PC-3 (cell line): ENCODE measurements at regions not wholly inside any gene's neighbourhood (a gene's known extent, or its start where the extent isn't known, plus 50 kb on each side); places are given as distances from the start of the nearest gene placed in this dataset.

Experiments used
- ATAC-seq: fragments of 200-7000 bp; cut with Tn5 transposase; 2 replicates; pipeline ENCODE4 v1.9.1; 2020; ENCODE audit warnings: mild to moderate bottlenecking, moderate library complexity
- BruUV-seq: library from RNA; stranded (reverse); fragments of 400-500 nt; replicated peaks from 2 replicates; lab custom pipeline; 2021; lab: Mats Ljungman, UMichigan
- CTCF ChIA-PET: fragments of 300-600 bp; sonication (Branson Sonifier 250); formaldehyde crosslinking; loops from one replicate; lab custom pipeline; 2022; ENCODE audit warnings: antibody characterized with exemption; lab: Charles Lee
- POLR2A ChIA-PET: fragments of 300-600 bp; sonication (Branson Sonifier 250); formaldehyde crosslinking; loops from one replicate; lab custom pipeline; 2022; ENCODE audit warnings: antibody characterized with exemption; ENCODE audit not compliant: unreplicated experiment; lab: Charles Lee
- DNase-seq: peaks from one replicate; pipeline ENCODE4 v3.0.0-alpha.2; 2015
- H2AFZ ChIP-seq: fragments of 300-600 bp; sonication (generic); 2 replicates; pipeline ENCODE4 v1.6.0; 2016; ENCODE audit warnings: antibody characterized with exemption, low read length
- H3F3A ChIP-seq: fragments of 300-600 bp; sonication (generic); one replicate; pipeline ENCODE4 v1.6.0; 2017; ENCODE audit warnings: antibody characterized with exemption, low read length, control low read depth, mild to moderate bottlenecking; ENCODE audit not compliant: unreplicated experiment
- H3K27ac ChIP-seq: fragments of 300-600 bp; sonication (generic); 2 replicates; pipeline ENCODE4 v1.5.1; 2016; ENCODE audit warnings: mild to moderate bottlenecking, low read length
- H3K27me3 ChIP-seq: fragments of 300-600 bp; sonication (generic); 2 replicates; pipeline ENCODE4 v1.6.1; 2016; ENCODE audit warnings: low read length, mixed read lengths
- H3K36me3 ChIP-seq: fragments of 300-600 bp; sonication (generic); 2 replicates; pipeline ENCODE4 v1.6.1; 2016; ENCODE audit warnings: low read depth, mixed run types, low read length, mixed read lengths
- H3K4me1 ChIP-seq: fragments of 300-600 bp; sonication (generic); 2 replicates; pipeline ENCODE4 v1.5.1; 2016; ENCODE audit warnings: low read length; ENCODE audit not compliant: insufficient read depth
- H3K4me2 ChIP-seq: fragments of 300-600 bp; sonication (generic); 2 replicates; pipeline ENCODE4 v1.6.0; 2016; ENCODE audit warnings: low read length
- H3K4me3 ChIP-seq: fragments of 300-600 bp; sonication (generic); 2 replicates; pipeline ENCODE4 v1.5.1; 2016; ENCODE audit warnings: mild to moderate bottlenecking, low read length, mixed read lengths
- H3K79me2 ChIP-seq: fragments of 300-600 bp; sonication (generic); 2 replicates; pipeline ENCODE4 v1.6.1; 2017; ENCODE audit warnings: low read length, mixed read lengths
- H3K9ac ChIP-seq: fragments of 300-600 bp; sonication (generic); 2 replicates; pipeline ENCODE4 v1.6.0; 2016; ENCODE audit warnings: mild to moderate bottlenecking, low read length
- H3K9me2 ChIP-seq: fragments of 300-600 bp; sonication (generic); replicated peaks from 2 replicates; pipeline ENCODE4 v1.6.1; 2016; ENCODE audit warnings: mixed run types, low read length, mixed read lengths
- H3K9me3 ChIP-seq: fragments of 300-600 bp; sonication (generic); 2 replicates; pipeline ENCODE4 v1.6.1; 2016; ENCODE audit warnings: low read length, mixed read lengths
- H4K20me1 ChIP-seq: fragments of 300-600 bp; sonication (generic); 2 replicates; pipeline ENCODE4 v1.6.1; 2016; ENCODE audit warnings: low read length, mixed read lengths
- CTCF ChIP-seq: fragments of 300-600 bp; sonication (generic); conservative IDR thresholded peaks from 2 replicates; pipeline ENCODE4 v1.5.1; 2017; ENCODE audit warnings: antibody characterized with exemption, low read depth, mild to moderate bottlenecking, low read length
- EZH2 ChIP-seq: fragments of 300-600 bp; sonication (generic); IDR thresholded peaks from one replicate; pipeline ENCODE4 v1.6.1; 2017; ENCODE audit warnings: antibody characterized with exemption, mild to moderate bottlenecking, low read length; ENCODE audit not compliant: unreplicated experiment
- EZH2phosphoT487 ChIP-seq: fragments of 300-600 bp; sonication (generic); IDR thresholded peaks from 2 replicates; pipeline ENCODE4 v1.6.1; 2018; ENCODE audit warnings: mild to moderate bottlenecking, antibody characterized with exemption, low read length, borderline replicate concordance
- intact Hi-C: fragments of 100-400 bp; cut with micrococcal nuclease; formaldehyde crosslinking; loops from 2 replicates; pipeline ENCODE4 v1.9.0; 2023

GRCh38 chr6:112874881-112875280 lies 527.8 kb downstream of the RFPL4B start:
- ATAC-seq (no peak), DNase-seq (no peak)
- intact Hi-C loops = loop anchor here (5.0 kb wide), 2 partner anchors 417 to 982 kb away; partner anchors contain the start of gene MARCKS
- peaks cover 5% of the 10 kb centered on the region for H3K4me1 ChIP-seq
- H3K9me2 ChIP-seq = no peaks in the 10 kb centered on the region
- ChIA-PET POLR2A (no interaction called here), CTCF (no interaction called here)
- H3K27ac ChIP-seq = no peak overlapping the region
- H4K20me1 ChIP-seq = no peaks in the 10 kb centered on the region
- H3K4me3 ChIP-seq = no peak overlapping the region
- H2AFZ ChIP-seq = no peak overlapping the region
- no peak overlapping the region for H3K9ac ChIP-seq
- TF ChIP-seq EZH2phosphoT487 (no peak), EZH2 (no peak), CTCF (no peak)
- H3K79me2 ChIP-seq = no peaks in the 10 kb centered on the region
- no TSS peak for BruUV-seq
- H3K36me3 ChIP-seq = no peaks in the 10 kb centered on the region
- H3K9me3 ChIP-seq = no peaks in the 10 kb centered on the region
- no peaks in the 10 kb centered on the region for H3K27me3 ChIP-seq
- H3F3A ChIP-seq = no peaks in the 10 kb centered on the region
- H3K4me2 ChIP-seq = no peak overlapping the region

GRCh38 chr6:112877134-112878100 lies 530.3 kb downstream of the RFPL4B start:
- Histone ChIP-seq H3K4me1 (peaks cover 5% of the 10 kb centered on the region), H3K27ac (no peak overlapping the region), H3K9me2 (no peaks in the 10 kb centered on the region), H4K20me1 (no peaks in the 10 kb centered on the region), H2AFZ (peak overlapping the region; percentile 64; the same call in 1 of the 2 replicates), H3K9me3 (no peaks in the 10 kb centered on the region), H3K36me3 (no peaks in the 10 kb centered on the region), H3K79me2 (no peaks in the 10 kb centered on the region), H3K4me3 (no peak overlapping the region), H3K9ac (no peak overlapping the region), H3F3A (no peaks in the 10 kb centered on the region), H3K4me2 (peak overlapping the region; percentile 16), H3K27me3 (no peaks in the 10 kb centered on the region)
- intact Hi-C loops = loop anchor here (5.0 kb wide), 2 partner anchors 415 to 980 kb away; partner anchors contain the start of gene MARCKS
- TF ChIP-seq EZH2phosphoT487 = no peak
- TF ChIP-seq CTCF = peak; percentile 54
- DNase-seq (peak; percentile 28), ATAC-seq (peak; percentile 60)
- no TSS peak for BruUV-seq
- CTCF ChIA-PET = interaction anchor here (0.6 kb wide), 2 partner anchors 24 to 432 kb away, joined by 4 to 7 read pairs; no protein-coding TSS in a partner anchor
- POLR2A ChIA-PET = interaction anchor here (0.6 kb wide), 1 partner anchor 43 kb away, joined by 5 read pairs; no protein-coding TSS in a partner anchor
